Progenitor cell of endocrine pancreas (in vitro differentiated cells): ENCODE measurements at regions not wholly inside any gene's neighbourhood (a gene's known extent, or its start where the extent isn't known, plus 50 kb on each side); places are given as distances from the start of the nearest gene placed in this dataset.

Experiments used
- DNase-seq: peaks from one replicate; pipeline ENCODE4 v3.0.0; 2021; ENCODE audit warnings: low spot score; ENCODE audit not compliant: unreplicated experiment
- H3K27ac Mint-ChIP-seq: 2 replicates; pipeline ENCODE4 v1.8.0; 2021; ENCODE audit warnings: mild to moderate bottlenecking, moderate library complexity, mixed read lengths
- H3K27me3 Mint-ChIP-seq: 2 replicates; pipeline ENCODE4 v1.8.0; 2021; ENCODE audit warnings: mixed read lengths
- H3K36me3 Mint-ChIP-seq: 2 replicates; pipeline ENCODE4 v1.8.0; 2022; ENCODE audit warnings: mixed read lengths; ENCODE audit not compliant: insufficient read depth
- H3K4me1 Mint-ChIP-seq: 2 replicates; pipeline ENCODE4 v1.8.0; 2021; ENCODE audit warnings: low read depth, mixed read lengths
- H3K4me3 Mint-ChIP-seq: 2 replicates; pipeline ENCODE4 v1.8.0; 2021; ENCODE audit warnings: low read depth, mild to moderate bottlenecking, moderate library complexity, mixed read lengths
- H3K9me3 Mint-ChIP-seq: 2 replicates; pipeline ENCODE4 v1.8.0; 2021; ENCODE audit warnings: low read depth, mixed read lengths
- CTCF ChIP-seq: fragments of 200-600 bp; sonication (generic); IDR thresholded peaks from one replicate; pipeline ENCODE4 v1.5.0; 2021; ENCODE audit warnings: antibody characterized with exemption, mild to moderate bottlenecking; ENCODE audit not compliant: unreplicated experiment

- Mint-ChIP-seq H3K9me3 (peaks cover 3% of the 10 kb centered on the region), H3K27ac (peak overlapping the region; percentile 33), H3K27me3 (no peaks in the 10 kb centered on the region), H3K4me3 (no peak overlapping the region), H3K4me1 (peaks cover 21% of the 10 kb centered on the region), H3K36me3 (no peaks in the 10 kb centered on the region)
- no peak for DNase-seq
- no peak for TF ChIP-seq CTCF
Measured at GRCh38 chr9:82923912-82924605, 138.9 kb downstream of the RASEF start.
